Breast epithelium (tissue), 4 donors: ENCODE measurements at regions not wholly inside any gene's neighbourhood (a gene's known extent, or its start where the extent isn't known, plus 50 kb on each side); places are given as distances from the start of the nearest gene placed in this dataset.

Experiments
- DNase-seq, 2 donors: peaks; one replicate each; pipeline ENCODE4 v3.0.0-alpha.2; 2019; ENCODE audit warnings: low spot score in 2 of 2
- H3K27ac ChIP-seq, 2 donors: fragments of 200-600 bp; sonication (generic) in 1 of 2; one replicate each; pipeline ENCODE4 v1.5.1; 2016 to 2019; ENCODE audit warnings: mild to moderate bottlenecking in 1 of 2
- H3K27me3 ChIP-seq, 2 donors: fragments of 200-600 bp; sonication (generic) in 1 of 2; one replicate each; pipeline versions ENCODE4 v1.5.1 to v1.6.0; 2017 to 2019; ENCODE audit warnings: control low read depth in 1 of 2, mild to moderate bottlenecking in 1 of 2
- H3K36me3 ChIP-seq: fragments of 200-600 bp; one replicate; pipeline ENCODE4 v1.5.1; 2019
- H3K4me1 ChIP-seq, 2 donors: fragments of 200-600 bp; sonication (generic); one replicate each; pipeline ENCODE4 v1.5.1; 2016 to 2019; ENCODE audit warnings: control low read depth in 1 of 2
- H3K4me3 ChIP-seq, 3 donors: fragments of 200-600 bp; sonication (generic); 1 replicate in 2 of 3; 2 replicates in 1 of 3; pipeline ENCODE4 v1.5.1; 2016 to 2019; ENCODE audit warnings: mild to moderate bottlenecking in 3 of 3, moderate library complexity in 2 of 3
- H3K9me3 ChIP-seq, 2 donors: fragments of 200-600 bp; sonication (generic) in 1 of 2; one replicate each; pipeline ENCODE4 v1.5.1; 2016 to 2019; ENCODE audit warnings: control low read depth in 1 of 2
- CTCF ChIP-seq, 3 donors: fragments of 450-650 bp; IDR thresholded peaks; one replicate each; pipeline ENCODE4 v1.5.1; 2016 to 2017; ENCODE audit warnings: antibody characterized with exemption in 3 of 3, mild to moderate bottlenecking in 3 of 3, moderate library complexity in 3 of 3
- POLR2A ChIP-seq: fragments of 450-650 bp; IDR thresholded peaks from one replicate; pipeline ENCODE4 v1.6.1; 2016; ENCODE audit warnings: antibody characterized with exemption, mild to moderate bottlenecking, moderate library complexity
- POLR2AphosphoS5 ChIP-seq, 3 donors: sonication (generic); formaldehyde crosslinking; IDR thresholded peaks; one replicate each; pipeline ENCODE4 v1.6.1; 2017; ENCODE audit warnings: antibody characterized with exemption in 3 of 3
- intact Hi-C: fragments of 100-400 bp; cut with DNase I; formaldehyde crosslinking; loops from one replicate; pipeline ENCODE4 v1.15.1; 2023; ENCODE audit warnings: low total_unique reads

- Histone ChIP-seq H3K4me1 (no peaks in the 10 kb centered on the region), H3K4me3 (no peak overlapping the region), H3K9me3 (no peaks in the 10 kb centered on the region), H3K36me3 (no peaks in the 10 kb centered on the region), H3K27me3 (no peaks in the 10 kb centered on the region), H3K27ac (no peak overlapping the region)
- intact Hi-C loops = no loop called here
- DNase-seq = no peak
- TF ChIP-seq CTCF (IDR thresholded peaks at IDR 0.05) (no peak), POLR2A (no peak), POLR2AphosphoS5 (IDR thresholded peaks at IDR 0.05) (no peak)
Observed at GRCh38 chr14:59038746-59039145, 149.7 kb upstream of the DAAM1 start.

- Histone ChIP-seq H3K27ac (no peak overlapping the region), H3K4me1 (no peaks in the 10 kb centered on the region), H3K9me3 (no peaks in the 10 kb centered on the region), H3K4me3 (no peak overlapping the region), H3K36me3 (no peaks in the 10 kb centered on the region), H3K27me3 (no peaks in the 10 kb centered on the region)
- no peak for DNase-seq
- intact Hi-C loops = no loop called here
- no peak for TF ChIP-seq POLR2AphosphoS5 (IDR thresholded peaks at IDR 0.05)
- no peak for TF ChIP-seq CTCF (IDR thresholded peaks at IDR 0.05)
- no peak for TF ChIP-seq POLR2A
Observed at GRCh38 chr14:59041308-59041707, 147.2 kb upstream of the DAAM1 start.

GRCh38 chr14:59044707-59045106 lies 143.8 kb upstream of the DAAM1 start:
- Histone ChIP-seq H3K27ac (no peak overlapping the region), H3K4me3 (no peak overlapping the region), H3K9me3 (no peaks in the 10 kb centered on the region), H3K27me3 (no peaks in the 10 kb centered on the region), H3K4me1 (no peaks in the 10 kb centered on the region), H3K36me3 (no peaks in the 10 kb centered on the region)
- intact Hi-C loops = no loop called here
- no peak for DNase-seq
- no peak for TF ChIP-seq POLR2AphosphoS5 (IDR thresholded peaks at IDR 0.05)
- TF ChIP-seq POLR2A = no peak

GRCh38 chr14:59046746-59047145 lies 141.7 kb upstream of the DAAM1 start:
- Histone ChIP-seq H3K4me3 (no peak overlapping the region), H3K9me3 (no peaks in the 10 kb centered on the region), H3K27ac (no peak overlapping the region), H3K27me3 (no peaks in the 10 kb centered on the region), H3K36me3 (no peaks in the 10 kb centered on the region), H3K4me1 (no peaks in the 10 kb centered on the region)
- intact Hi-C loops = no loop called here
- no peak for DNase-seq
- no peak for TF ChIP-seq POLR2A
- TF ChIP-seq POLR2AphosphoS5 (IDR thresholded peaks at IDR 0.05) = no peak
- no peak for TF ChIP-seq CTCF (IDR thresholded peaks at IDR 0.05)

GRCh38 chr14:59055006-59055405 lies 133.5 kb upstream of the DAAM1 start:
- Histone ChIP-seq H3K36me3 (no peaks in the 10 kb centered on the region), H3K9me3 (no peaks in the 10 kb centered on the region), H3K4me1 (no peaks in the 10 kb centered on the region), H3K4me3 (no peak overlapping the region), H3K27ac (no peak overlapping the region), H3K27me3 (no peaks in the 10 kb centered on the region)
- DNase-seq = no peak
- intact Hi-C loops = no loop called here
- TF ChIP-seq POLR2A = no peak
- TF ChIP-seq POLR2AphosphoS5 (IDR thresholded peaks at IDR 0.05) = no peak
- TF ChIP-seq CTCF (IDR thresholded peaks at IDR 0.05) = no peak

- TF ChIP-seq CTCF (IDR thresholded peaks at IDR 0.05) (peak in 2 of 3 donors; percentile 65 to 67), POLR2AphosphoS5 (IDR thresholded peaks at IDR 0.05) (no peak)
- H3K36me3 ChIP-seq = no peaks in the 10 kb centered on the region
- H3K9me3 ChIP-seq = no peaks in the 10 kb centered on the region
- H3K27me3 ChIP-seq = no peaks in the 10 kb centered on the region
- peak in 1 of 2 donors; percentile 20 for DNase-seq
- H3K4me3 ChIP-seq = no peak overlapping the region
- intact Hi-C loops = no loop called here
- H3K27ac ChIP-seq = no peak overlapping the region
- no peaks in the 10 kb centered on the region for H3K4me1 ChIP-seq
Observed at GRCh38 chr14:59055439-59056045, 132.9 kb upstream of the DAAM1 start.
